Stimulated activated CD4-positive, alpha-beta T cell treated with anti-CD3 and anti-CD28 coated beads, Interleukin-2, amount 100 ng/mL, for 24 hours (primary cell): ENCODE measurements at regions not wholly inside any gene's neighbourhood (a gene's known extent, or its start where the extent isn't known, plus 50 kb on each side); places are given as distances from the start of the nearest gene placed in this dataset.
"Not testable (repeated sequence)": the region's sequence is repeated elsewhere in the genome, so short reads cannot be mapped to it uniquely, and the experiment has no call there.

Source experiments
- DNase-seq, 2 donors: peaks; one replicate each; pipeline ENCODE4 v3.0.0-alpha.2; 2020

GRCh38 chr16:22683730-22684573, 130.0 kb upstream of the HS3ST2 start:
- no peak for DNase-seq

DNA sequence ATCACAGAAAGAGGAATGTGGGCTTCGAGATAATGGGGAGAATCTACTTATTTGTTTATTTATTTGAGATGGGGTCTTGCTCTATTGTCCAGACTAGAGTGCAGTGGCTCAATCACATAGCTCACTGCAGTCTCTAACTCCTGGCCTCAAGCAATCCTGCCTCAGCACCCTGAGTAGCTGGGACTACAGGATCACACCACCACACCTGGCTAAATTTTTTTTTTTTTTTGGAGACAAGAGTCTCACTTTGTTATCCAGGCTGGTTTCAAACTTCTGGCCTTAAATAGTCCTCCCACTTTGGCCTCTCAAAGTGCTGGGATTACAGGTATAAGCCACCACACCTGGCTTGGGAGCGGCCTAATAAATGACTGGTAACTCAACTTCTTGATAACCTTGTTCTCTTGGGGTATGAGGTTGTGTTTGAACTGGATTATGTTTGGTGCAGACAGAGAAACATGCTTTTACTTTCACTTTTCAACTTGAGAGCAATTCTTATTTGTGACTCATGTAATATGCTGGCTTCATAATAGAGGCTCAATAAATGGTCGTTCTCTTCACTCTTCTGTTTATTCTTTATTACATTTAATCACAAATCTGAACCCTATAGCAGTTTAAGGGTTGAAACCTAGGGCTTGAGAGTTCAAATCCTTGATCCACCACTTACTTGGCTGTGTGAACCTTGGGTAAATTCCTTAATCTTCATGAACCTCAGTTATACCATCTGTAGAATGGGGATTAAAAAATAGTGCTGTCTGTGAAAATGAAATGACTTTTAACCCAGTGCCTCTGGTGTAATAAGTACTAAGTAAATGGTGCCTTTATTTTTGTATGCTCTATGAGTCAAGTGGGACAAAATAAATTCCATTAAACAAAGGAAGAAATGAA, 129.1 kb upstream of the HS3ST2 start:
- DNase-seq = no peak

- DNase-seq = no peak
These were observed 128.5 kb upstream of the HS3ST2 start for GRCh38 chr16:22685459-22685830.

DNA sequence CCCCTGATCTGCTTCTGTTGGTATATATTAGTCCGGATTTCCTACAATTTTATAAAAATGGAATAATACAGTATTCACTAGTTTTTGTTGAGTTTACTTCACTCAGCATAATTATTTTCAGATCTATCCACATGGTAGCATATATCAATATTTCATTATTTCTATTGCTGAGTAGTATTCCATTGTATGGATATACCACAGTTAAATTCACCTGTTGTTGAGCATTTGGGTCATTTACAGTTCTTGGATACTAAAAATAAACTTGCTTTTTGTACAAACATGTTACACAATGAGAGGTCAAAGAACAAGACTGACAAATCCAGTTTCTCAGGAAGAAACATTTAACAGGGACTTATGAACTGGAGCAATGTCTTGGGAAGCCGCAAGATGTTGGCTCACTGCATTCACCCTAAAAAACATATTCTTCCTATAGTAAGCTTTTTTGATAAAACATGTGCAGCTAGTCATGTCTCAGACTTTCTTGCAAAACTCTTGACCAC, 126.9 kb upstream of the HS3ST2 start:
- no peak for DNase-seq

GRCh38 chr16:22688463-22688862, 125.5 kb upstream of the HS3ST2 start:
- DNase-seq = no peak

GRCh38 chr16:22688930-22689329, 125.0 kb upstream of the HS3ST2 start:
- no peak for DNase-seq

DNA sequence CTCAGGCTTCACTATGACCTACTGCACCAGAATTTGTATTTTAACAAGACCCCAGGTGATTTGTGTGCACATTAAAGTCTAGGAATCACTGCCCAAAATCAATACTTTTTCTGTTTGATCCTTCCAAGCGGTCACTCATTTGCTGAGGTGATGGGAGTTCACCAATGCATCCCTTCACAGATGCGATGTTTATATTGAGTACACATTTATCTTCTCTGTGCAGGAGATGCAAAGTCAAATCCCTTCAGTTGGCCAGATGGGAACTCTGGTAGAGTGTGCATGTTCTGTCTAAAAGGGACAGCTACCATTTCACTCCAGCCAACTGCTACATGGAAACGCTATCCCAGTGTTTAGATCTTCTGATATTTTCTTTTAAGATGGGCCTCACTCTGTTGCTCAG, 122.6 kb upstream of the HS3ST2 start:
- no peak for DNase-seq

- no peak for DNase-seq
These were observed 121.9 kb upstream of the HS3ST2 start for GRCh38 chr16:22692034-22692433.

DNA sequence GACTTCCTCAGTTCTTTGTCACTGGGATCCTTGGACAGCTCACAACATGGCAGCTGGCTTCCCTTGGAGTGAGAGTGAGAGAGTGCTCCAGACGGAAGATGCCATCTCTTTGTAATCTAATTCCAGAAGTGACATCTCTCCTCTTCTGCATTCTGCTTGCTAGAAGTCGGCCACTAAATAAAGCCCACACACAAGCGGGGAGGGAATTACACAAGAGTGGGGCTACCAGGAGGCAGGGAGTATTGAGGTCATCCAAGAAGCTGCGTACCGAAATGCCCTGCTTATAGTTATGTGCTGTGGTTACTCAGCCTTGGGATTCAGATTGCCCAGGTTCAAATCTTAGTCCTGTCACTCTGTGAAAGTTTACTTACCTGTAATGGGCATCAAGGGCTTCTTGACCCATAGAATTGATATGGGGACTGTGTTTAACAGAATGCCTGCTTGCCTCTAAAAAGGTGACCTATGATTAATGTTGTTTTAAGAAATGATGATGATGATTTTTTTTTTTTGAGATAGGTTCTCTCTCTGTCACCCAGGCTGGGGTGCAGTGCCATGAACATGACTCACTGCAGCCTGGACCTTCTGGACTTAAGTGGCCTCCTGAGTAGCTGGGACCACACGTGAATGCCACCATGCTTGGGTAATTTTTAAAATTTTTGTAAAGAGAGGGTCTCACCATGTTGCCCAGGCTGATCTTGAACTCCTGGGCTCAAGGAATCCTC, 120.9 kb upstream of the HS3ST2 start:
- no peak for DNase-seq

GRCh38 chr16:22693638-22694340, 120.2 kb upstream of the HS3ST2 start:
- DNase-seq = no peak

DNA sequence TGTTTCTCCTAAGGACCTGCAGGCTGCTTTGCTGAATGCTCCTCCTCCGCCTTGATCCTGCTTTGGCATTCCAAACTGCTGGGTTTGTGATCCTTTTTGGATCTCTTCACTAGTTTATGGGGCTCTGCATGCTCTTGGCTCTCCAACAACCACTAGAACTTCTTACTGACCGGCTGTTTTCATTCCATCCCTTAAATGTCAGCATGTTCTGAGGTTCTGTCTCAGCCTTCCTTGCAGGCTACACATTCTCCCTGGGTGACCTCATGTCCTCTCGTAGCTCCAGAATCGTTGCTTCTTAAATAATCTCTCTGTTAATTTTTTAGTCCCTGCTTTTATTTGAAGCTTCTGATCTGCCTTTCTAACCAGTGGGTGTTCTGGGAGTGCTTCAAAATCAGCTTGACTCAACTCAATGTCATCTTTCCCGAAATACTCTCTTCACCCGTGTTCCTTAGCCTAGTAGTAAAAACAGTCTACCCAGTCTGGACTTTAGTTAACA, 119.0 kb upstream of the HS3ST2 start:
- no peak for DNase-seq

- not testable (repeated sequence) for DNase-seq
These were observed 118.2 kb upstream of the HS3ST2 start for GRCh38 chr16:22695773-22696172.

DNA sequence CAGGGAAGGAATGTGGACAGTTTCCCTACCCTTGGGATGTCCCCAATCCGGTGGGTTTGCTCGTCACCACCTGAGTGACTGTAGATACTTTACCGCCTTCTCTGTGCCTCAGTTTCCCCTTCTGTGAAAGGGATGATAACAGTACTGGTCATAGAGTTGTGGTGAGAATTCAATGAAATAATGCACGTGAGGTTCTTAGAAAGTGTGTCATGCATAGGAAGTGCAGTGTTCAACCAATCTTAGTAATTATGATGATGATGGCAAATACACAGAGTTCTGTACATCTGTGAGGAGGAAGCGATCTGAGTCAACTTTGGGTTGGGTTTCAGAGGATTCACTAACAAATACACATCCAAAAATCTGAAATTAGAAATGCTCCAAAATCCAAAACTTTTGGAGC, 114.6 kb upstream of the HS3ST2 start:
- no peak for DNase-seq

DNA sequence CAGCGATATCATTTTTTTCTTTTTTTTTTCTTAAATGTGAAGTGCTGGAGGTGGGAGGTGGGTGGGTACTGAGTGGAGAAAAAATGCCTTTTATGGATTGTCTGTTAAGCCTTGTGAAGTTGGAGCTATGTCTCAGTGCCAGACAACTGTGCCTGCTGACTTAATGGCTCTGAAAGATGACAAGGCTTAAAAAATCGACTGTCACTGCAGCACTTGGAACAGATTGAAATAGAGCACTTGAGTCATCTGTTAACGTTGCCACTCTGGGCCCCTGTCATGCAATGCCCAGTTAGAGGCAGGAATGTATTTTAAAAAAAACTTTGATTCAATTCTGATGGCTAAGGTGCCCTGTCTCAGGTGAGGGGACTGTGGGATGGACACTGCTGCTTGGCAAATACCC, 108.2 kb upstream of the HS3ST2 start:
- DNase-seq = no peak

GRCh38 chr16:22710326-22710725, 103.6 kb upstream of the HS3ST2 start:
- DNase-seq = no peak

- no peak for DNase-seq
These were observed 102.1 kb upstream of the HS3ST2 start for GRCh38 chr16:22711847-22712246.

GRCh38 chr16:22712471-22712870, 101.5 kb upstream of the HS3ST2 start:
- DNase-seq = no peak

DNA sequence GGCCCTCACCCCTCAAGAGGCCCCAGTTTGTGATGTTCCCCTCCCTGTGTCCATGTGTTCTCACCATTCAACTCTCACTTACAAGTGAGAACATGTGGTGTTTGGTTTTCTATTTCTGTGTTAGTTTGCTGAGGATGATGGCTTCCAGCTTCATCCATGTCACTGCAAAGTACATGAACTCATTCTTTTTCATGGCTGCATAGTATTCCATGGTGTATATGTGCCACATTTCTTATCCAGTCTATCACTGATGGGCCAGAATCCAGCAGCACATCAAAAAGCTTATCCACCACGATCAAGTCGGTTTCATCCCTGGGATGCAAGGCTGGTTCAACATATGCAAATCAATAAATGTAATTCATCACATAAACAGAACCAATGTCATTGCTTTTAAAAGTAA, 95.4 kb upstream of the HS3ST2 start:
- not testable (repeated sequence) for DNase-seq

GRCh38 chr16:22719945-22720344, 94.0 kb upstream of the HS3ST2 start:
- no peak for DNase-seq

DNA sequence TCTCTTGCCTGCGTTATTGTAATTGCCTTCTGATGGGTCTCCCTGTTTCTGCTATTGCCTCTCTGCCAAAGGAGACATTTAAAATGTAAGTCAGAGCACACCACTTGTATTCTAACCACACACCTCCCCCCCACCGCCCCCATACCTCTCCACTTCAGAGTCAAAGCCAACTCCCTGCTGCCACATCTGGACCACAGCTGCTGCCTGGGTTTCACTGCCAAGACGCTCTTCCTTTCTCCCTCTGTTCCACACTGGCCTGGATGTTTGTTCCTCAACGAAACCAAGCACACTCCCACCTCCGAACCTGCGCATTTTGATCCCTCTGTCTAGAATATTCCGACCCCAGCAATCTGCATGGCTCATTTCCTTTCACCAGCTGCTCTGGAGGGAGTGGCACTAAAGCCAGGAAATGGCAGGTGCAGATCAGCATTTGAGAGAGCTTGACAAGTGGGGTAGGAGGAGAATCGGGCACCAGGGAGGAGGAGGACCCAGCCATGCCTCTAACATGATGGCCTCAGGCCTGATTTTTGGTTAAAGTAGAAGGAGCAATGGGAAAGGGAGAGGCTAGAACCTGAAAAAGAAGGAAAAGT, 92.4 kb upstream of the HS3ST2 start:
- DNase-seq = no peak

GRCh38 chr16:22722551-22723541, 91.1 kb upstream of the HS3ST2 start:
- DNase-seq = not testable (repeated sequence)
